Peyer's patch (tissue), 4 donors: ENCODE measurements at regions not wholly inside any gene's neighbourhood (a gene's known extent, or its start where the extent isn't known, plus 50 kb on each side); places are given as distances from the start of the nearest gene placed in this dataset.

Experiments
- POLR2A ChIP-seq, 2 donors: fragments of 450-650 bp; IDR thresholded peaks; one replicate each; pipeline ENCODE4 v1.5.1; 2017; ENCODE audit warnings: antibody characterized with exemption in 2 of 2, mild to moderate bottlenecking in 2 of 2, moderate library complexity in 2 of 2
- TF ChIP-seq, protein P1 (sequence below), 6 experiments: fragments of 450-650 bp in 4 of 6; fragments of 200-600 bp in 2 of 6; sonication (generic) in 1 of 6; IDR thresholded peaks; one replicate each; pipeline ENCODE4 v1.5.1; 2017 to 2019; ENCODE audit warnings: antibody characterized with exemption in 6 of 6, mild to moderate bottlenecking in 3 of 6, moderate library complexity in 1 of 6

DNA sequence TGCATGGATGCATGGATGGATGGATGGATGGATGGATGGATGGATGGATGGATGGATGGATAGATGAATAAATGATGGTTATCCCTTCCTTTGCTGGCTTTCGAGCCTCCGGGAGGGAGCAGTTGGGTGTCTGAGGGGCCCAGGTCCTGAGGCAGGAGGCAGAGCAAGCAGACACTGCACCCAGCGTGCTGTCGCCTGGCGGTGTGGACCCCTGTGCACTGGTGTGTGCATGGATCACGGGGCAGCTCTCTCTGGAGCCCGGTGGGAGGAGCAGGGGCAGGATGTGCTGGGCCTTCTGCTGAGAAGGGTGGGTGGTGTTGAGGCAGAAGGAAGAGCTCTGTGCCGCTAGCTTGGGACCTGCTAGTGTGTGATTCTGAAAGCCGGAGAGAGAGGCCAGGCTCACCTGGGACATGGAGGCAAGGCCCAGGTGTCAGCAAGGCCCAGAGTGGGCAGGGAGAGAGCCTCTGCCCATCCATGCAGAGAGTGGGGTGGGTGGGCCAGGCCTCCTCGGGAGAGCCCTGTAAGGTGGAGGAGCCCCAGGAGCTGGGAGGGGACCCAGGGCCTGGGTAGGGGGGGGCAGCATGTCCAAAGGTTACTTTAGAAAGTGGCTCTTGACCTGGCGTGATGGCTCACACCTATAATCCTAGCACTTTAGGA is 254.4 kb downstream of the BRD1 start:
- TF ChIP-seq POLR2A (IDR thresholded peaks at IDR 0.05), result no peak
- TF ChIP-seq, protein P1, sequence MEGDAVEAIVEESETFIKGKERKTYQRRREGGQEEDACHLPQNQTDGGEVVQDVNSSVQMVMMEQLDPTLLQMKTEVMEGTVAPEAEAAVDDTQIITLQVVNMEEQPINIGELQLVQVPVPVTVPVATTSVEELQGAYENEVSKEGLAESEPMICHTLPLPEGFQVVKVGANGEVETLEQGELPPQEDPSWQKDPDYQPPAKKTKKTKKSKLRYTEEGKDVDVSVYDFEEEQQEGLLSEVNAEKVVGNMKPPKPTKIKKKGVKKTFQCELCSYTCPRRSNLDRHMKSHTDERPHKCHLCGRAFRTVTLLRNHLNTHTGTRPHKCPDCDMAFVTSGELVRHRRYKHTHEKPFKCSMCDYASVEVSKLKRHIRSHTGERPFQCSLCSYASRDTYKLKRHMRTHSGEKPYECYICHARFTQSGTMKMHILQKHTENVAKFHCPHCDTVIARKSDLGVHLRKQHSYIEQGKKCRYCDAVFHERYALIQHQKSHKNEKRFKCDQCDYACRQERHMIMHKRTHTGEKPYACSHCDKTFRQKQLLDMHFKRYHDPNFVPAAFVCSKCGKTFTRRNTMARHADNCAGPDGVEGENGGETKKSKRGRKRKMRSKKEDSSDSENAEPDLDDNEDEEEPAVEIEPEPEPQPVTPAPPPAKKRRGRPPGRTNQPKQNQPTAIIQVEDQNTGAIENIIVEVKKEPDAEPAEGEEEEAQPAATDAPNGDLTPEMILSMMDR (IDR thresholded peaks at IDR 0.05), result no peak
